HL-60 (cell line): ENCODE measurements at regions not wholly inside any gene's neighbourhood (a gene's known extent, or its start where the extent isn't known, plus 50 kb on each side); places are given as distances from the start of the nearest gene placed in this dataset.

ENCODE experiments used
- CTCF ChIP-seq: IDR thresholded peaks from one replicate; pipeline ENCODE4 v1.5.1; 2011; ENCODE audit warnings: low read length, control low read depth, inconsistent platforms; ENCODE audit not compliant: insufficient read depth
- POLR2AphosphoS5 ChIP-seq: IDR thresholded peaks from 2 replicates; pipeline ENCODE4 v1.6.1; 2012; ENCODE audit warnings: low read depth
- REST ChIP-seq: IDR thresholded peaks from 2 replicates; pipeline ENCODE4 v1.6.1; 2012; ENCODE audit warnings: low read depth; ENCODE audit not compliant: insufficient replicate concordance

- TF ChIP-seq CTCF: no peak
- TF ChIP-seq POLR2AphosphoS5: no peak
- TF ChIP-seq REST: no peak
Observed at GRCh38 chr17:22505660-22506059, 813.3 kb downstream of the KCNJ18 start.
